ENCODE measurements at regions not wholly inside any gene's neighbourhood (a gene's known extent, or its start where the extent isn't known, plus 50 kb on each side); places are given as distances from the start of the nearest gene placed in this dataset.
"Not testable (repeated sequence)": the region's sequence is repeated elsewhere in the genome, so short reads cannot be mapped to it uniquely, and the experiment has no call there.

- DNase-seq = no peak
Observed at GRCh38 chr13:75993241-75993640, 357.1 kb downstream of the LMO7 start.

- DNase-seq = no peak
Observed at GRCh38 chr13:75986818-75987217, 350.7 kb downstream of the LMO7 start.

GRCh38 chr13:75985132-75985531 lies 349.0 kb downstream of the LMO7 start:
- no peak for DNase-seq

- DNase-seq = no peak
Observed at GRCh38 chr13:75978818-75979217, 342.7 kb downstream of the LMO7 start.

GRCh38 chr13:75968103-75968838 lies 332.1 kb downstream of the LMO7 start:
- DNase-seq = no peak

GRCh38 chr13:75963302-75963701 lies 327.2 kb downstream of the LMO7 start:
- DNase-seq = no peak

GRCh38 chr13:75961911-75962310 lies 325.8 kb downstream of the LMO7 start:
- DNase-seq = no peak

- no peak for DNase-seq
Observed at GRCh38 chr13:75960538-75960994, 324.4 kb downstream of the LMO7 start.

GRCh38 chr13:75959861-75960481 lies 323.8 kb downstream of the LMO7 start:
- no peak for DNase-seq

GRCh38 chr13:75953589-75953988 lies 317.5 kb downstream of the LMO7 start:
- not testable (repeated sequence) for DNase-seq

GRCh38 chr13:75947448-75947847 lies 311.3 kb downstream of the LMO7 start:
- no peak for DNase-seq

- no peak for DNase-seq
Observed at GRCh38 chr13:75946536-75947284, 310.6 kb downstream of the LMO7 start.

GRCh38 chr13:75945841-75946482 lies 309.8 kb downstream of the LMO7 start:
- DNase-seq = no peak

- DNase-seq = no peak
Observed at GRCh38 chr13:75938811-75939560, 302.9 kb downstream of the LMO7 start.

GRCh38 chr13:75936791-75937190 lies 300.7 kb downstream of the LMO7 start:
- no peak for DNase-seq

- DNase-seq = no peak
Observed at GRCh38 chr13:75935805-75936204, 299.7 kb downstream of the LMO7 start.

GRCh38 chr13:75934889-75935288 lies 298.8 kb downstream of the LMO7 start:
- no peak for DNase-seq

GRCh38 chr13:75932636-75933035 lies 296.5 kb downstream of the LMO7 start:
- no peak for DNase-seq

- DNase-seq = no peak
Observed at GRCh38 chr13:75931116-75931515, 295.0 kb downstream of the LMO7 start.

GRCh38 chr13:75929076-75929475 lies 292.9 kb downstream of the LMO7 start:
- no peak for DNase-seq

GRCh38 chr13:75927183-75927669 lies 291.1 kb downstream of the LMO7 start:
- no peak for DNase-seq

- DNase-seq = no peak
Observed at GRCh38 chr13:75920536-75920935, 284.4 kb downstream of the LMO7 start.
